Ishikawa (cell line): ENCODE measurements at regions not wholly inside any gene's neighbourhood (a gene's known extent, or its start where the extent isn't known, plus 50 kb on each side); places are given as distances from the start of the nearest gene placed in this dataset.

ENCODE experiments used
- CEBPB ChIP-seq: IDR thresholded peaks from 2 replicates; pipeline ENCODE4 v1.6.1; 2012
- CREB1 ChIP-seq: IDR thresholded peaks from 2 replicates; pipeline ENCODE4 v1.6.1; 2012; ENCODE audit warnings: low read depth
- EGR1 ChIP-seq: IDR thresholded peaks from 2 replicates; pipeline ENCODE4 v1.6.1; 2012
- EP300 ChIP-seq: IDR thresholded peaks from 2 replicates; pipeline ENCODE4 v1.6.1; 2012; ENCODE audit warnings: borderline replicate concordance
- FOXM1 ChIP-seq: IDR thresholded peaks from 2 replicates; pipeline ENCODE4 v1.6.1; 2012; ENCODE audit warnings: low read depth, borderline replicate concordance
- MAX ChIP-seq: IDR thresholded peaks from 2 replicates; pipeline ENCODE4 v1.6.1; 2012
- NFIC ChIP-seq: IDR thresholded peaks from 2 replicates; pipeline ENCODE4 v1.6.1; 2012
- RAD21 ChIP-seq: IDR thresholded peaks from 2 replicates; pipeline ENCODE4 v1.6.1; 2012; ENCODE audit warnings: low read depth
- REST ChIP-seq: IDR thresholded peaks from 2 replicates; pipeline ENCODE4 v1.6.1; 2012; ENCODE audit warnings: low read depth, mild to moderate bottlenecking
- TAF1 ChIP-seq: IDR thresholded peaks from 2 replicates; pipeline ENCODE4 v1.6.1; 2012; ENCODE audit warnings: low read depth, mild to moderate bottlenecking
- TCF12 ChIP-seq: IDR thresholded peaks from 2 replicates; pipeline ENCODE4 v1.6.1; 2012; ENCODE audit warnings: low read depth
- TEAD4 ChIP-seq: IDR thresholded peaks from 2 replicates; pipeline ENCODE4 v1.6.1; 2012
- USF1 ChIP-seq: IDR thresholded peaks from 2 replicates; pipeline ENCODE4 v1.6.1; 2012
- YY1 ChIP-seq: IDR thresholded peaks from 2 replicates; pipeline ENCODE4 v1.6.1; 2012; ENCODE audit warnings: low read depth
- ZBTB7A ChIP-seq: IDR thresholded peaks from 2 replicates; pipeline ENCODE4 v1.6.1; 2012; ENCODE audit warnings: low read depth

- TF ChIP-seq EP300 (no peak), TAF1 (no peak), NFIC (no peak), USF1 (no peak), REST (no peak), MAX (no peak), YY1 (no peak), EGR1 (no peak), TCF12 (no peak)
Observed at GRCh38 chr6:28816339-28816908, 107.4 kb downstream of the TRIM27 start.

GRCh38 chr6:28816909-28817807 is 106.6 kb downstream of the TRIM27 start:
- TF ChIP-seq TEAD4, result peak; percentile 74
- no peak for TF ChIP-seq EGR1
- TF ChIP-seq TAF1, result no peak
- peak; percentile 28; the same call in 1 of the 2 replicates for TF ChIP-seq CEBPB

- TF ChIP-seq REST, result no peak
- TF ChIP-seq RAD21, result no peak
Observed at GRCh38 chr6:28817808-28818145, 106.0 kb downstream of the TRIM27 start.

DNA sequence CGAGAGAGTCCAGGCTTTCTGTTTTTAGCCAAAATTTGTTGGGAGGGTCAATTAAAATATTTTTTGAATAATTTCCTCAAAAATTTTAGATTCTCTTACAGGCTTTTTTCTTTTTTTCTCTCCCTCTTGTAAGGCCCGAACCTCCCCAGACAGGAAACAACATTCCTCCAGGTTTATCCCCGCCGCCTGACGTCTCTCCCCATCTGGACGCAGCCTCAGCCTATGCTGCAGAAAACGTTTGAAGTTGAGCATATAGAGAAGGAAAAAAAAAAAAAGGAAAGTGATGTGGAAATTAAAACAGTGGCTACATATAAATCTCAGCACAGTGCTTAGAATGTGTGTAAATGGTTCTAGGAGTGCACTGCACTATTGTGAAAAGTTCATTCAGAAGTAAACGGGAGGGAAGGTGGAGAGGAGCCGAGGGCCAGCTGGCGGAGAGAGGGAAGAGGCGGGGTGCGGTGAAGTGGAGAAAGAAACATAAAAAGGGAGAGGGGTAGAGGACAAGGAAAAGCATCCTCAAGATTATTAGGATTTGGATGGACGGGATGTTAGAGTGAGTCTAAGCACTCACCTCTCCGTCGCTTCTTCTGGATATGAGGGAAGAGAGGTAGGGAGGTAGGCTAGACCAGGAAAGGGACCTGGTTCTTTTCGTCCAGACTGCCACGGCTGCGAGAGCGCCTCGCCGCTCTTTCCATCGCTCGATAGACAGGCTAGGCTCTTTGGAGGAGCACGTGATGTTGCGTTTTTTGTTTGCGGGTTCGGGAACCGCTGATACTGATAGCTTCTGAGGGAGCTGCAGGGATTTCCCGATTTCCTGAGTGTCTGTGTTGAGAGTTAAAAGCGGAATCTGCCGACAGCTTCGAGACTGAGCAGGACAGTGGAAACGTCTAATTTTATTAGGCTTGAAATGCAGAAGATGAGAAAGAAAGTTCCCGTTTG is 98.7 kb downstream of the TRIM27 start:
- TF ChIP-seq EP300 (no peak), USF1 (no peak), TCF12 (no peak), EGR1 (no peak), MAX (no peak), RAD21 (no peak), TAF1 (no peak), YY1 (no peak), TEAD4 (no peak), ZBTB7A (no peak), FOXM1 (no peak), CREB1 (no peak), REST (no peak)
